Tibial nerve (tissue), 4 donors: ENCODE measurements at regions not wholly inside any gene's neighbourhood (a gene's known extent, or its start where the extent isn't known, plus 50 kb on each side); places are given as distances from the start of the nearest gene placed in this dataset.

ENCODE experiments used
- DNase-seq, 2 donors: peaks; one replicate each; pipeline ENCODE4 v3.0.0-alpha.2; 2019; ENCODE audit warnings: low spot score in 2 of 2
- H3K27ac ChIP-seq, 4 donors: fragments of 200-600 bp; sonication (generic) in 3 of 4; one replicate each; pipeline ENCODE4 v1.5.1; 2017 to 2019; ENCODE audit warnings: mild to moderate bottlenecking in 1 of 4
- H3K27me3 ChIP-seq, 2 donors: fragments of 200-600 bp; sonication (generic) in 1 of 2; one replicate each; pipeline versions ENCODE4 v1.5.1 to v1.6.0; 2017 to 2019
- H3K36me3 ChIP-seq, 3 donors: fragments of 200-600 bp; sonication (generic); one replicate each; pipeline ENCODE4 v1.5.1; 2018 to 2019
- H3K4me1 ChIP-seq, 4 donors: fragments of 200-600 bp; sonication (generic) in 3 of 4; one replicate each; pipeline ENCODE4 v1.5.1; 2017 to 2019
- H3K4me3 ChIP-seq, 4 donors: fragments of 200-600 bp; sonication (generic) in 3 of 4; one replicate each; pipeline ENCODE4 v1.5.1; 2017 to 2019; ENCODE audit warnings: mild to moderate bottlenecking in 1 of 4, moderate library complexity in 1 of 4
- H3K9me3 ChIP-seq, 4 donors: fragments of 200-600 bp; sonication (generic) in 3 of 4; one replicate each; pipeline ENCODE4 v1.5.1; 2017 to 2019
- EP300 ChIP-seq, 2 donors: sonication (generic); formaldehyde crosslinking; IDR thresholded peaks; one replicate each; pipeline ENCODE4 v1.6.1; 2017; ENCODE audit warnings: antibody characterized with exemption in 2 of 2, mild to moderate bottlenecking in 1 of 2
- POLR2A ChIP-seq, 2 donors: fragments of 450-650 bp; IDR thresholded peaks; one replicate each; pipeline ENCODE4 v1.6.1; 2017; ENCODE audit warnings: antibody characterized with exemption in 2 of 2, mild to moderate bottlenecking in 2 of 2, moderate library complexity in 2 of 2
- WGBS, 2 donors: methylation state at CpG; one replicate each; pipeline ENCODE4 v1.1.5; 2018; 5-methylcytosine and 5-hydroxymethylcytosine counted together
- TF ChIP-seq, protein P1 (sequence below), 5 experiments: fragments of 200-600 bp in 3 of 5; fragments of 450-650 bp in 2 of 5; sonication (generic) in 3 of 5; IDR thresholded peaks; one replicate each; pipeline ENCODE4 v1.5.1; 2016 to 2019; ENCODE audit warnings: antibody characterized with exemption in 5 of 5, mild to moderate bottlenecking in 3 of 5, moderate library complexity in 2 of 5

DNA sequence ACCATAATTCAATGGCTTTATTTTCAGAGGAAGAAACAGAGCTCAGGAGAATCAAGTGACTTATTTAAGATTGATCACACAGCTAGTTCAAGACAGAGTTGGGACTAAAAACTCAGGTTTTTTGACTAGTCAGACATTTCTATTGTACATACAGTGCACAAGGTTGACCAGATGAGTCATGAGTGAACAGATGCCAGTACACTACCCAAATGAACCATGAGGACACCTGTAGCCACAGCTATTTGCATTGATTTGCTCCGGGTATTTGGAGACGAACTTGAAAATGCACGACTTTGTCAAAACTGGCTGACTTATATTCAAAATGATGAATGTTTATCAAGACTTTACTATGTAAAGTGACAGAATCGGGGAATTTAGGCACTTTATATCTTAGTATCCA lies 161.7 kb upstream of the ST6GALNAC5 start:
- Histone ChIP-seq H3K9me3 (no peaks in the 10 kb centered on the region), H3K27ac (no peak overlapping the region), H3K27me3 (no peaks in the 10 kb centered on the region), H3K4me3 (no peak overlapping the region), H3K36me3 (no peaks in the 10 kb centered on the region), H3K4me1 (no peaks in the 10 kb centered on the region)
- WGBS, 2 donors, result 68 to 73% methylated on average over 4 of the region's 4 CpGs
- no peak for DNase-seq
- TF ChIP-seq EP300 (IDR thresholded peaks at IDR 0.05) (no peak), POLR2A (IDR thresholded peaks at IDR 0.05) (no peak)
- TF ChIP-seq, protein P1, sequence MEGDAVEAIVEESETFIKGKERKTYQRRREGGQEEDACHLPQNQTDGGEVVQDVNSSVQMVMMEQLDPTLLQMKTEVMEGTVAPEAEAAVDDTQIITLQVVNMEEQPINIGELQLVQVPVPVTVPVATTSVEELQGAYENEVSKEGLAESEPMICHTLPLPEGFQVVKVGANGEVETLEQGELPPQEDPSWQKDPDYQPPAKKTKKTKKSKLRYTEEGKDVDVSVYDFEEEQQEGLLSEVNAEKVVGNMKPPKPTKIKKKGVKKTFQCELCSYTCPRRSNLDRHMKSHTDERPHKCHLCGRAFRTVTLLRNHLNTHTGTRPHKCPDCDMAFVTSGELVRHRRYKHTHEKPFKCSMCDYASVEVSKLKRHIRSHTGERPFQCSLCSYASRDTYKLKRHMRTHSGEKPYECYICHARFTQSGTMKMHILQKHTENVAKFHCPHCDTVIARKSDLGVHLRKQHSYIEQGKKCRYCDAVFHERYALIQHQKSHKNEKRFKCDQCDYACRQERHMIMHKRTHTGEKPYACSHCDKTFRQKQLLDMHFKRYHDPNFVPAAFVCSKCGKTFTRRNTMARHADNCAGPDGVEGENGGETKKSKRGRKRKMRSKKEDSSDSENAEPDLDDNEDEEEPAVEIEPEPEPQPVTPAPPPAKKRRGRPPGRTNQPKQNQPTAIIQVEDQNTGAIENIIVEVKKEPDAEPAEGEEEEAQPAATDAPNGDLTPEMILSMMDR (IDR thresholded peaks at IDR 0.05), result no peak

DNA sequence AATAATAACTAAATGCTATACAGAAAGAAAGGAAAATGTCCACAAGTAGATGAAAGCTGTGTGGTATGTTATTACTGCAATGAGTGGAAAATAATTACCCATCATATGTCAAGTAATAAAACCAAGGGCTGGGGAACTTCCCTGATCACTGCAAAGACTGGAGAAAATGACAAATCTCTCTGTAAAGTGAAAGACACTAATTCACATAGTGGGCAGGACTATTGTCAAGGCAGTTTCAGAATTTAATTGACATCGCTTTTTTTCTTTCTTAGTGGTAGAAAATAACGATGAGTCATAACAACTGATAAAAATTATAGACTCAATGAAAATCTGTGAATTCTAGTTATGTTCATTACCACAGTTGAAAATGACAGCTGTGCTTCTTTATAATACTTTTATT lies 153.7 kb upstream of the ST6GALNAC5 start:
- WGBS, 2 donors, result 68 to 75% methylated on average over 2 of the region's 2 CpGs
- no peaks in the 10 kb centered on the region for H3K27me3 ChIP-seq
- H3K4me1 ChIP-seq, result no peaks in the 10 kb centered on the region
- TF ChIP-seq EP300 (IDR thresholded peaks at IDR 0.05) (no peak), POLR2A (IDR thresholded peaks at IDR 0.05) (no peak)
- TF ChIP-seq, protein P1 (IDR thresholded peaks at IDR 0.05), result no peak
- H3K9me3 ChIP-seq, result no peaks in the 10 kb centered on the region
- no peak overlapping the region for H3K27ac ChIP-seq
- DNase-seq, result no peak
- H3K36me3 ChIP-seq, result no peaks in the 10 kb centered on the region
- no peak overlapping the region for H3K4me3 ChIP-seq

DNA sequence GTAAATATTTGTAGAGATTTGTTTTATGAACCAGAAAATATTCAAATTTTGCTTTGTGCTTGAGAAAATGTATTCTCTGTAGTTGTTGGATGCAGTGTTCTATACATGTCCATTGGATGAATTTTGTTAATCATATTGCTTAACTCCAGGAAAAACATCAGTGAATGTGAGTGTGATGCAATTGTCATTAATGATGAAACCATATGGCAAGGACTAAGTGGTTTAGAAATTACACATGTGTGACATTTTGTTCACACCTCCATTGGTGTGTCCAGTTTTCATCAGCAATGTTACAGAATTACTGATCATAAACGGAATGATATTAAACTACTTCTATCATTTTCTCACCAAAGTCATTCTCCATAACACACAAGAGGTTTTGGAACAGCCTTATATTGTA lies 151.8 kb upstream of the ST6GALNAC5 start:
- no peaks in the 10 kb centered on the region for H3K9me3 ChIP-seq
- WGBS, 2 donors, result 84 to 90% methylated on average over 1 of the region's 1 CpG
- H3K27ac ChIP-seq, result no peak overlapping the region
- H3K4me1 ChIP-seq, result no peaks in the 10 kb centered on the region
- H3K4me3 ChIP-seq, result no peak overlapping the region
- no peaks in the 10 kb centered on the region for H3K36me3 ChIP-seq
- no peak for DNase-seq
- TF ChIP-seq POLR2A (IDR thresholded peaks at IDR 0.05) (no peak), EP300 (IDR thresholded peaks at IDR 0.05) (no peak)
- TF ChIP-seq, protein P1 (IDR thresholded peaks at IDR 0.05), result no peak
- H3K27me3 ChIP-seq, result no peaks in the 10 kb centered on the region

DNA sequence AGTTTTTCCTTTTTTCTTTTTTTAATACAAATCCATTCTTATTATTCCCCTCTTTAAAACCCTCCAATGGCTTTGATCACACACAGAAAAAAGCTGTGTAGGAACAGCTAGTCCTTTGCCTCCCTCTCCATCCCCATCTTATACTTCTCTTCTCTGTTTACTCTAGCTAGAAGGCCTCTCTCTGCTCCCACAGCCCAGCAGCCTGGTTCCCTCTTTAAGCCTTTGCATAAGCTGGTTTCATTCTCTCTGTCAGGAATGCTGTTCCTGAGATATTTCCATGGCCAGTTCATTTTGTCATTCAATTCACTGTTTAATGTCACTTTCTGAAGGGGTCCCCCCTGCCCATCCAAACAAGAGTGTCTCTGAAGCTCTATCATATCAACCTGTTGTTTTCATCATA lies 143.3 kb upstream of the ST6GALNAC5 start:
- H3K9me3 ChIP-seq, result no peaks in the 10 kb centered on the region
- H3K27ac ChIP-seq, result no peak overlapping the region
- no peaks in the 10 kb centered on the region for H3K36me3 ChIP-seq
- TF ChIP-seq EP300 (IDR thresholded peaks at IDR 0.05) (no peak), POLR2A (IDR thresholded peaks at IDR 0.05) (no peak)
- TF ChIP-seq, protein P1 (IDR thresholded peaks at IDR 0.05), result no peak
- H3K4me3 ChIP-seq, result no peak overlapping the region
- DNase-seq, result no peak
- H3K4me1 ChIP-seq, result no peaks in the 10 kb centered on the region
- no peaks in the 10 kb centered on the region for H3K27me3 ChIP-seq

DNA sequence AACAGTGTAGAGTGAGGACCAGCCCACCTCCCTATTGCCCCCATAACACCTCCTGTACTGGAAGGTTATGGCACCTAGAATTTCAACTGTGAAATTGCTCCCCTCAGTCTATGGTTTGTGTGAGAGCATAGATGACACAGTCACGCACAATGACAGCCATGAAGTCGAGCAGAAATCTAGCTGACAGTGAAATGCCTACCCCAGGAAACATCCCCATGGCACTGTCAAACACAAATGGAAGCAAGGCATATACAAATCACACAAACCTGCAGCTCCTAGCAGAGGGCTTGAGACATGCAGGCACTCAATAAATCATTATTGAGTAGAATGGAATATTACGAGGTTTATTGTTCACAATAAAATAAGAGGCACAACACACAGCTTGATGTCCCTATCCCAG lies 142.5 kb upstream of the ST6GALNAC5 start:
- H3K4me1 ChIP-seq, result no peaks in the 10 kb centered on the region
- no peak for DNase-seq
- H3K36me3 ChIP-seq, result no peaks in the 10 kb centered on the region
- no peak overlapping the region for H3K4me3 ChIP-seq
- H3K27me3 ChIP-seq, result no peaks in the 10 kb centered on the region
- TF ChIP-seq POLR2A (IDR thresholded peaks at IDR 0.05), result no peak
- 89 to 100% methylated on average over 3 of the region's 3 CpGs for whole genome bisulfite sequencing, 2 donors
- H3K27ac ChIP-seq, result no peak overlapping the region
- no peaks in the 10 kb centered on the region for H3K9me3 ChIP-seq
